Esophagus squamous epithelium (tissue), 5 donors: ENCODE measurements at regions not wholly inside any gene's neighbourhood (a gene's known extent, or its start where the extent isn't known, plus 50 kb on each side); places are given as distances from the start of the nearest gene placed in this dataset.
"Not testable (repeated sequence)": the region's sequence is repeated elsewhere in the genome, so short reads cannot be mapped to it uniquely, and the experiment has no call there.

Experiments used
- DNase-seq: peaks from one replicate; lab custom pipeline; 2025; lab: John Stamatoyannopoulos, UW
- H3K27ac ChIP-seq, 4 donors: fragments of 200-600 bp; sonication (generic); one replicate each; pipeline ENCODE4 v1.5.1; 2016 to 2019; ENCODE audit warnings: mild to moderate bottlenecking in 1 of 4
- H3K27me3 ChIP-seq, 4 donors: fragments of 200-600 bp; sonication (generic); 1 replicate in 3 of 4; 2 replicates in 1 of 4; pipeline versions ENCODE4 v1.5.1 to v1.6.0; 2017 to 2021; ENCODE audit warnings: antibody characterized with exemption in 1 of 4
- H3K36me3 ChIP-seq, 3 donors: fragments of 200-600 bp; sonication (generic); one replicate each; pipeline ENCODE4 v1.5.1; 2016 to 2019
- H3K4me1 ChIP-seq, 3 donors: fragments of 200-600 bp; sonication (generic); one replicate each; pipeline ENCODE4 v1.5.1; 2017 to 2019
- H3K4me3 ChIP-seq, 4 donors: fragments of 200-600 bp; sonication (generic); 1 replicate in 3 of 4; 2 replicates in 1 of 4; pipeline ENCODE4 v1.5.1; 2016 to 2019; ENCODE audit warnings: mild to moderate bottlenecking in 2 of 4, moderate library complexity in 1 of 4
- H3K9me3 ChIP-seq, 3 donors: fragments of 200-600 bp; sonication (generic); one replicate each; pipeline ENCODE4 v1.5.1; 2016 to 2019
- CTCF ChIP-seq, 6 experiments: fragments of 450-650 bp in 4 of 6; fragments of 200-600 bp in 2 of 6; sonication (generic) in 2 of 6; IDR thresholded peaks; one replicate each; pipeline ENCODE4 v1.5.1; 2016 to 2019; ENCODE audit warnings: antibody characterized with exemption in 6 of 6, mild to moderate bottlenecking in 4 of 6, moderate library complexity in 4 of 6
- POLR2A ChIP-seq, 4 donors: fragments of 450-650 bp; IDR thresholded peaks; one replicate each; pipeline ENCODE4 v1.6.1; 2017; ENCODE audit warnings: antibody characterized with exemption in 4 of 4, mild to moderate bottlenecking in 4 of 4, moderate library complexity in 3 of 4
- WGBS, 2 donors: methylation state at CpG; one replicate each; pipeline ENCODE4 v1.1.5; 2018; 5-methylcytosine and 5-hydroxymethylcytosine counted together
- intact Hi-C: fragments of 100-400 bp; cut with DNase I; formaldehyde crosslinking; loops from one replicate; pipeline ENCODE4 v1.15.0; 2022
- donor health status: DM: yes; HTN: yes; CAD: no.

- Histone ChIP-seq H3K27me3 (peaks cover 6 to 100% (median 6%) of the 10 kb centered on the region in 4 donors), H3K27ac (peak overlapping the region; percentile 91 to 96 (median 92)), H3K36me3 (no peaks in the 10 kb centered on the region), H3K9me3 (peaks cover 0 to 2% (median 0%) of the 10 kb centered on the region in 3 donors), H3K4me3 (peak overlapping the region in 3 of 4 donors; percentile 53 to 70 (median 69)), H3K4me1 (peaks cover 7 to 66% (median 16%) of the 10 kb centered on the region in 3 donors)
- intact Hi-C loops = no loop called here
- 22 to 25% methylated on average over 10 of the region's 10 CpGs for WGBS, 2 donors
- no peak for DNase-seq
- TF ChIP-seq POLR2A (IDR thresholded peaks at IDR 0.05) (no peak), CTCF (IDR thresholded peaks at IDR 0.05) (no peak)
Measured at GRCh38 chr5:42948961-42949347, 91.2 kb downstream of the ANXA2R start.

GRCh38 chr5:42944989-42945388, 95.1 kb downstream of the ANXA2R start:
- intact Hi-C loops = no loop called here
- H3K27me3 ChIP-seq = peaks cover 5 to 98% (median 6%) of the 10 kb centered on the region in 4 donors
- 64 to 69% methylated on average over 5 of the region's 5 CpGs for WGBS, 2 donors
- no peak for TF ChIP-seq CTCF (IDR thresholded peaks at IDR 0.05)
- no peak for TF ChIP-seq POLR2A (IDR thresholded peaks at IDR 0.05)
- no peaks in the 10 kb centered on the region for H3K36me3 ChIP-seq
- no peak overlapping the region for H3K4me3 ChIP-seq
- H3K9me3 ChIP-seq = no peaks in the 10 kb centered on the region
- no peak overlapping the region for H3K27ac ChIP-seq
- peaks cover 0 to 35% (median 9%) of the 10 kb centered on the region in 3 donors for H3K4me1 ChIP-seq
- no peak for DNase-seq

GRCh38 chr5:42943931-42944631, 96.0 kb downstream of the ANXA2R start:
- Histone ChIP-seq H3K27me3 (peaks cover 5 to 98% (median 5%) of the 10 kb centered on the region in 4 donors), H3K9me3 (no peaks in the 10 kb centered on the region), H3K4me1 (peaks cover 0 to 26% (median 3%) of the 10 kb centered on the region in 3 donors), H3K36me3 (no peaks in the 10 kb centered on the region), H3K4me3 (peak overlapping the region in 1 of 4 donors; percentile 27), H3K27ac (no peak overlapping the region)
- DNase-seq = no peak
- intact Hi-C loops = no loop called here
- TF ChIP-seq CTCF (IDR thresholded peaks at IDR 0.05) (no peak), POLR2A (IDR thresholded peaks at IDR 0.05) (no peak)
- 31 to 48% methylated on average over 17 to 23 of the region's 39 CpGs for WGBS, 2 donors

- no peaks in the 10 kb centered on the region for H3K36me3 ChIP-seq
- H3K27me3 ChIP-seq = peaks cover 0 to 82% (median 3%) of the 10 kb centered on the region in 4 donors
- TF ChIP-seq POLR2A (IDR thresholded peaks at IDR 0.05) (no peak), CTCF (IDR thresholded peaks at IDR 0.05) (no peak)
- no peaks in the 10 kb centered on the region for H3K9me3 ChIP-seq
- no peak for DNase-seq
- no peak overlapping the region for H3K27ac ChIP-seq
- intact Hi-C loops = no loop called here
- H3K4me3 ChIP-seq = no peak overlapping the region
- peaks cover 0 to 18% (median 0%) of the 10 kb centered on the region in 3 donors for H3K4me1 ChIP-seq
Measured at GRCh38 chr5:42940853-42941252, 99.3 kb downstream of the ANXA2R start.

- H3K9me3 ChIP-seq, intact Hi-C loops, H3K27ac ChIP-seq, H3K36me3 ChIP-seq, DNase-seq, H3K27me3 ChIP-seq, H3K4me3 ChIP-seq, H3K4me1 ChIP-seq: not testable (repeated sequence)
- WGBS, 2 donors = no CpG with 5 or more reads among the region's 8 CpGs
Measured at GRCh38 chr5:42932011-42932410, 108.1 kb downstream of the ANXA2R start.

- 88 to 94% methylated on average over 3 to 9 of the region's 9 CpGs for WGBS, 2 donors
- H3K27ac ChIP-seq, H3K4me1 ChIP-seq, H3K4me3 ChIP-seq, H3K36me3 ChIP-seq, DNase-seq, intact Hi-C loops, H3K9me3 ChIP-seq: not testable (repeated sequence)
- H3K27me3 ChIP-seq = peaks cover 0 to 16% (median 0%) of the 10 kb centered on the region in 4 donors
Measured at GRCh38 chr5:42931451-42931850, 108.7 kb downstream of the ANXA2R start.
